Left hindlimb (tissue), 1 donor: ENCODE measurements at regions not wholly inside any gene's neighbourhood (a gene's known extent, or its start where the extent isn't known, plus 50 kb on each side); places are given as distances from the start of the nearest gene placed in this dataset.

Source experiments
- DNase-seq: peaks from one replicate; pipeline ENCODE4 v3.0.0-alpha.2; 2018

DNA sequence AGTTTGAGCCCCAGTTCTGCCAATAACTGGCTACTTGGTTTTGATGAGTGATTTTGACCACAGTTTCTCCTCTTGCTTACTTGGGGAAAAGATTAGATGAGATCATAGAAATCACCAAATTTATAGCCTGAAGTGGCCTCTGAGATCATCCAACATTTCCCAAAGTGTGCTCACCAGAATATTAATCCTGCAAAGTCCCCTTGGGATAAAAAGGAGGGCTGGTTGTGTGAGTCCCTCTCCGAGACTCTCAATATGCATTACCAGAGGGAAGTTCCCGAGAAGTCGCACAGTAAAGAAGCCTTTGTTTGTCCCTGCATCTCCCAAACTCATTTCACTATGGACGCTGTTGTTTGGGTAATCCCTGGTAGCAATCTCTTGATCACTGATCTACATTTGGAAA, 88.4 kb upstream of the ADRA1B start:
- no peak for DNase-seq

DNA sequence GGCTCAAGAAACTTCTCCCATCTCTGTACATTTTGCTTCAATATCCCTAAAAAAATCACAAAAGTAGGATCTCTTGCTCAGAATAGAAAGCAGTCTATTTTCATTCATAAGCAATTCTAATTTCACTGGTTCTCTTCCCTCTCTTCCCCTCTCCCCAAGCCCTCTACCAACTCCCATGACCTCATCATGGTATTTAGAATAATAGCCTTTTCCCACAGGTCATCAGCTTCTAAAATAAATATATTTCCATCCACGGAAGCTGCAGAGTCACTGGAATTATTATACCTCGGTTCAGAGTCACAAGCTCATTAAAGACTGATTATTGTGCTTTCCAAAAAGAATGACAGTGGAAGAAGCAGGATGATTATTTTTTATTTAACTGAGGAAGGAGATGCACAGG, 84.2 kb upstream of the ADRA1B start:
- DNase-seq = no peak

DNA sequence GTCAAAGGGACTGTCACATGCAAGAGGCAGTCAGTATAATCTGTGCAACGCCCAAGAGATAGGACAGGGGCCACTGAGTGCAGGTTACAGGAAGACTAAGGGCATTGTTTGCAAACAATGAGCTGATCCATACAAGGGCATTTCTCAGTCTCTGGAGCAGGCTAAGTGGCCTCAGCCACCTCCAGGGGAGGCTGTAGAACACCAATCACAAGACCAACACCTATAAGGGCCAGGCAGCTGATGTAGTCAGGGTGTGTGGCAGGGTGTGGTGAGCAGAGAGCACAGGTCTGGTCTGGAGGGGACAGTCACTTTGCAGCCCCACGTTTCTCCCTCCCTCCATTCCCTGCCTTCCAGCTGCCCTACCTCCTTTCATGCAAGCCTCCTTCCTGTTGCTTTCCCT, 83.2 kb upstream of the ADRA1B start:
- DNase-seq = no peak

DNA sequence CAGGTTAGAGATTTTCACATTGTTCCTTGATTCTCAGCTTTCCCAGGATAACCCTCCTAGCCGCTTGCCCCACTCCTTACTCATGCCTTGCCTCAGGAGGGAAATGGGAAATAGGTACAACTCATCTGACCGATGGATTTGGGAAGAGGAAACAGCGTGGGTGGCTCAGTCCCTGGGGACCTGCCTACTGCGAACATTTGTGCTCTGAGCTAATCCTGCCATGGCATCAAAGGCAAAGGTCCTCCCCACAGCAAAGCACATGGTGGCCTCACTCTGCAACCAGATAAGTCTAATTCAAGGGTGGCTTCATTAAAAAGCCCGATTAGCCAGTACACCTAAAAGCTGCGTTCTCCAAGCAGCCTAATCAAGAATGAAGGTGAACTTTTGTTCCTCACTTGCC, 82.4 kb upstream of the ADRA1B start:
- no peak for DNase-seq

DNA sequence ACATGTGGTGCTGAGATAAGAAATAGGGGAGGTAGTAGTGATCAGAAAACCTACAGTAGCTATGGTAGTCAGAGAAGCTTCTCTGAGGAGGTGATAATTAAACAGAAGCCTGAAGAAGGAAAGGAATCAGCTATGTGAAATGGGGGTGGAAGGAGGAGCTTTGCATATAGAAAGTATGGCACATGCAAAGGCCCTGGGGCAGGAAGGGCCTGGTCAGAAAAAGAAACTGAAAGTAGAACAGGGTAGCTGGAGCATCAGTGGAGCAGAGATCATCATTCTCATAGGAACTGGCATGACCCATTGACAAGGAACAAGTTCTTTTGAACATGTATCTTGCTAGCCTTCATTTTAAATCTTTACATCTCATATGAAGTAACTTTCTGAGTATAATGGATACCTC, 80.7 kb upstream of the ADRA1B start:
- no peak for DNase-seq

DNA sequence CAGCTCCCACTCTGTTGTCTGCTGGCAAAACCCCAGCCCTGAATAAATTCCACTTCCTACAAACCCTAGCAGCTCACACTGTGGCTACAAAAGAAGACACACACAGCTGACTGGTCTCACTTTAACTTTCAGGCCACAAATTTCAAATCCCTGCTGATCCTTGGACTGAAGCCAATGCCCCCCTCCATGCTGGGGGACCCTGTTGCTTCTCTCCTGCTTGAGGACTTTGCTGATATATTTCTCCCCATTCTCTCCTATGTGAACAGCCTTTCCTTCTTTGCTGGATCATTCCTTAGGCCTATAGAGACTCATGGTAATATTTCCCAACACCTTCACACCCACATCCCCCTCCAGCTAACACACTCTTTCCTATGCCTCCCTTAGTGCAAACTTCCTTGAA, 79.6 kb upstream of the ADRA1B start:
- DNase-seq = no peak

DNA sequence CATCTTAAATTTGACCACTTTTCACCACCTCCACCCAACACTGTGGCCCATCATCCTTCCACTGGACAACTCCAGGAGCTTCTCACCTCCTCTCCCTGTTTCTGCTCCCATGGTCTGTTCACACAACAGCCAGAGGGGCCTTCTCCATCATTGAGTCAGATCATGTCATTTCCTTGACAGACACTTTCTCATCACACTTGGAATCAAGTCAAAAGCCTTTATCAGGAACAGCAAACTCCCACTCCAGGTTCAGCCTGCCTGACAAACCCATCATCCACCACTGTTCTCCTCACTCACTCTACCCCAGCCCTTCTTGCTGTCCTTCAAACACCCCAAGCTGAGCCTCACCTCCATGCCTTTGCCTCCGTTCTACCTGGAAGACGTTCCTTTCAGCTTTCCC, 78.4 kb upstream of the ADRA1B start:
- no peak for DNase-seq

DNA sequence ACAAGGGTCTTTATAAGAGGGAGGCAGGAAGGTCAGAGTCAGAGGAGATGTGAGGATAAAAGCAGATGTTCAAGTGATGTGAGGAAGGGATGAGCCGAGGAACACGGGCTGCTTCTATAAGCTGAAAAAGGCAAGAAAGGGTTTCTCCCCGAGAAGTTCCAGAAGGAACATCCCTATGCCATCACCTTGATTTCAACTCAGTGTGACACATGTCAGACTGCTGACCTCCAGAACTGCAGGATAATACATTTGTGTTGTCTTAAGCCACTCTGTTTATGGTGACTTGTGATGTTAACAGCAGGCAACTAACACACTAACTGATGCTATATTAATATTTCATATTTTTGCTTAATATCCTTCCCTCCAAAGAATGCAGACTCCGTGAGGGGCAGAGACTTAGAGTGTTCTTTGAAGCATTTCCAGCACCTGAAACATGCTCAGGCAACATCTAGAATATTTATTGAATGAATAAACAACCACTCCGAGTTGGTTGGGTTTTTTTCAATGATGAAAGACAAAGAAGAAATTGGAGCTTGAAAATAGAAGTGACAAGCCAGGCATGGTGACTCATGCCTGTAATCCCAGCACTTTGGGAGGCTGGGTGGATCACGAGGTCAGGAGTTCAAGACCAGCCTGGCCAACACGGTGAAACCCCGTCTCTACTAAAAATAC, 77.6 kb upstream of the ADRA1B start:
- DNase-seq = no peak

DNA sequence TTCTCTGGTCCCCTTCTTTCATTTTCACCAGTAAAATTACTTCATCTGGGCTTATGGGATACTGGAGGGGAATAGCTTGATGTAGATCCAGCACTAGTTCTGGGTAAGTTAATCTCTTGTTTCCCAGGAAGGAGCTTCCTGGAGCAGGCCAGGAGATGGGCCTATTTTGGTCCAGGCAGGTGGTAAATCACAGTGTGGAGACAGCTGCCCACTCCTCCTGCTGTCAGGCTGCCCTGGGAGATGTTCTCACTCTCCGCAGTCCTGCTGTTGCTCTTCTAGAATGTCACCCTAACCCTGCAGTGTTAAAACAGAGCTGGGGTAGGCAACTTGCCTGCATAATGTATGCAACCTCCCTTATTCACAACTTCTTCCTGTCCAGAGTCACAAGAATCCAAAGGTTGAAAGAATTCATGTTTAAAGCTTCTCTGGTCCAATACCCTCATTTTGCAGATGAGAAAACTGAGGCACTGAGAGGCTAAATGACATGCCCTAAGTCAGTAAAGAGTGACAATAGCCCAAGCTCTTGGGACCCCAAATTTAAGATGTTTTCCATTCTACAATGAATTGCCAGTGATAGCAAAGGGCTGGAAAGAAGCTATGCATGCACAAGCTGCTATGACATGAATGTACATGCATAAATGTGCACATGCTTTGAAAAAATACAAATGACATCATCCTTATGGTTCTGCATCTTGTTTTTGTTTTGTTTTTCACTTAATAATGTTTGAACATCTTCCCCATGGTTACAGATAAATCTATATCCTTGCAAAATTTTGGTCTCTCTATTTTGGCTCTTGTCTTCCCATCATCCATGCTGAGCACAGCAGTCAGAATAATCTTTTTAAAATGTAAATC, 71.8 kb upstream of the ADRA1B start:
- DNase-seq = no peak

DNA sequence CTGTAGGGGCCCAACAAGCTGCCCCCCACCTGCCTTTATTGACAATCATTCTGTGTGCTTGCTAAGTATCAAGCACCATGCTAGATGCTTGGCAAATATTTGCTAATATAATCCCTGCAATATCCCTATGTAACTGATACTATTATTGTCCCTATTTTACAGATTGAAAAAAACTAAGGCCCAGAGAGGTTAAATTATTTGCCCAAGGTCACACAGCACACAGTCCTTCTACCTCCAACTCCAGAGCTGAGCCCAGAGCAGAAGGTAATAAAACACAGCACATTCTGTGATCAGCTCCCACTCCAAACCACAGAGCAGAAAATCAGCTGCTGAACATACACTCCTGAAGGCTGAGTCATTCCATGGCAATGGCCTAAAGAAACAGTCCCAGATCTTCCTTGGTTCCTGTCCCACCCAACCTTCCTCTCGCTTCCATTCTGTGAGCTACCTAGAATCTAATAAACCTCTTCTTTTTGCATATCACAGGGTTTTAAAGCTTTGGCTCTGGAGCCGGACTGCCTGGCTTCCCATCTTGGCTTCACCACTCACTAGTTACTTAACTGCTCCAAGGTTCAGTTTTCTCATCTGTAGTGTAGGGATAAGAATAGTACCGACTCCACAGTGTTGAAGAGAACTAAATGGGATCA, 66.7 kb upstream of the ADRA1B start:
- peak; percentile 34 for DNase-seq

DNA sequence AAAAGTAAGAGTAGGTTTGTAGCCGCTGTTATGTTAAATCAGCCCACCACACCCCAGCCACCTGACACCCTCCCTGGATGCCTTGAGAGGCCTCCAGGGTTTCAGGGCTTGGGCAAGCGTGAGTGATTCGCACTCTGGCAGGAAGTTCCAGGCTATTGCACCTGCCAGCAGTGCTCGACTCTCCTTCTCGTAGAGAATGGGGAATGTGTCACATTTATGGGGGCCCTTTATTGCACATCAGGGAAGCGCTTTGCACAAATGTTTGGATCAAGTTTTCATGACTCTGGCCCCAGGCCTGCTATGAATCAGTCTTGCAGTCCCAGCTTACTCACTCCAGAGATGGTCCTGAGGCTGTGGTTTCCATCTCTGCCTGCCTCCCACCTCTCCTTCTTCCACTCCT, 66.1 kb upstream of the ADRA1B start:
- DNase-seq = peak; percentile 45

DNA sequence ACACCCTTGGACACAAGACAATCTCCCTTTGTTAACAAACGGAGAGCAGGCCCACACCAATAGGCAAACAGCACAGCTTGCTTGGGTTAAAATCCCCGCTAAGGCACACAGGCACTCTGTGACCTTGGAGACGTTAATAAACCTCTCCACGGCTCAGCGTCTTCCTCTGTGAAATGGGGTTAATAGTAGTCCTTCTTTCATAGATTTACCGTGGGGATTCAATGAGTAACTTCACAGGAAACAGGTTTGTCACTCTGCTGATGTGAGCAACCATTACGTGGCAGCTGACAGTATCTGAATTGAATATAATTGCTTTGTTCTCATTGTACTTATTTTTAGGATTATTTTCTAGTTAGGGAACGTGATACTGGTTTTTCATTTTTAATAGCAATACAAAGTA, 65.2 kb upstream of the ADRA1B start:
- no peak for DNase-seq

DNA sequence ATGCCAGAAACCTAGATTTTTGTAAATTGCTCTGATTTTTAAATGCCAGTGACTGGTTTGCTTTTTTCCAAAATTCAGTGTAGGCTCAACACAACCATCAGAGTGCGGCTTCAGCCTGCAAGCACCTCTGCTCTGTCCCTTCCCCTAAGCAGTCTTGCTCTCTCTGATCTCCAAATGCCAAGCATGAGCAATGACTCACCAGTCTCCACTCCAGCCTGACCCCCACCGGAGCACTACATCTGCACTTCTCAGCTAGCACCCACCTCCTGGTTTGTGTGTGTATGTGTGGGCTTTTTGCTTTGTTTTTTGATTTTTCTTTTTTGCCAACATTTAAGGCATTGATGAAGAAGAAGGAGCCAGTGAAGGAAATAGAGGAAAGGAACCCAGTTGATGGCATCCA, 61.4 kb upstream of the ADRA1B start:
- DNase-seq = no peak

DNA sequence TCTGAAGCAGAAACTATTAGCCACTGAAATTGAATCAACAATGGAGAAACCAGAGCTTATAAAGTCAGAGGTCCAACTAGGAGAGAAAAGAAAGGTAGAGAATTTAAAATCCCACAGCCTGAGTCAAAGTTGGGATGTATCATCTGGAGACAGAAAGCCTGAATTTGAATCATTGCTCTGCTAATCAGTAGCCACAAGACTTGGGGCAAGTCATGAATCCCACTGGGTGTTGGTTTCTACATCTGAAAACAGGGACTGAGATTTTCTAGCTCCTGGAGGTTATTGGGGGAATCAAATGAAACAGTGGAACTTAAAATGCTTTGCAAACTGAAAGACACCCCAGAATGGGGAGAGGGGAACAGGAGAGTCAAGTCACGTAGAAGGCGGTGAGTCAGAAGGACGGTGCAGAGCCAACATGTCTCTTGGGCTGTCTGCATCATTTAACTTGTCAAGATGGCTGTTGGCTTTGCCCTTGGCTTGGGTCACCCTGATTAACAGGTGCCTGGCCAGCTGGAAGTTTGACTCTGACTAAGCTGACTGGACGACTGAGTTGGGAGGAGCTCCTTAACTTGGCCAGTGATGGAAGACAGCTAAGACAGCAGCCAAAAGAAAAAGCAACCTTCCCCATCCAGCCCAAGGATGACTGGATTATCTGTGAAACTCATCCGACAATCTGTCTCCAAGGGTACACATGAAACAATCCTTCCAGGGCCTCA, 60.6 kb upstream of the ADRA1B start:
- DNase-seq = no peak

DNA sequence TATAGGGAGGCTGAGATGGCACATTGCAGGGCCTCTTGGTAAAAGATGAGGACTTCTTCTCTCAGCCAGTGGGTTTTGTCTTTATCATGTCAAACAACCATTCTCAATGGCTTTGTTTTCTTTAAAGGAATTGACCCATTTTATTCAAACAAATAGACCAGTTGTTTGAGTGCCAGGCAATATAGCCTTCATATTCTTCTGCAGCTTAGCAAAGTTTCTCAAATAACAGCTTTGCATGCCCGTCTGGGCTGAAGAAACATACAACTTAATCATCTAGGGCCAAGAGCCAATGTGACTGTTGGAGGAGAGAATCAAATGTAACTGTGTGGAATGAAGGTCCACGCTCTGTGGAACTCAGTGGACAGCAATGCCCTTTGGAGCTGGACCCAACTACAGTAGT, 57.4 kb upstream of the ADRA1B start:
- DNase-seq = no peak

DNA sequence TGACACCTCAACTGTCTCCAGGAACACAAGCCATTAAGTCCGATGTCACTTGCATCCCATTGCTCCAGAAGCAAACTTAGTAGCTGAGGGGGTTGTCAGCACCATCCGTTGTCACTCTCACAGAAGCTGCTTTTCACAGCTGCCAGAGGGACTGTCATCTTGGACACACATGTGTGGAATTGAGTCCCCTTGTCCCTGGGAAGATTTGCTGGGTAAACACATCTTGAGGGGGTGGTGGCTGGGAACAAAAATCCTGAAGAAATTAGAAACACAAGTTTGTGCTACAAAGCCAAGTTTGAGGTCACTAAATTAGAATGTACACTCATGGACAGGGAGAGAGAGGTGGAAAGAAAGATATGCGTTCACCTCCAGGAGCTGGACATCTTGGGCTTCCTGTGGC, 55.2 kb upstream of the ADRA1B start:
- no peak for DNase-seq

DNA sequence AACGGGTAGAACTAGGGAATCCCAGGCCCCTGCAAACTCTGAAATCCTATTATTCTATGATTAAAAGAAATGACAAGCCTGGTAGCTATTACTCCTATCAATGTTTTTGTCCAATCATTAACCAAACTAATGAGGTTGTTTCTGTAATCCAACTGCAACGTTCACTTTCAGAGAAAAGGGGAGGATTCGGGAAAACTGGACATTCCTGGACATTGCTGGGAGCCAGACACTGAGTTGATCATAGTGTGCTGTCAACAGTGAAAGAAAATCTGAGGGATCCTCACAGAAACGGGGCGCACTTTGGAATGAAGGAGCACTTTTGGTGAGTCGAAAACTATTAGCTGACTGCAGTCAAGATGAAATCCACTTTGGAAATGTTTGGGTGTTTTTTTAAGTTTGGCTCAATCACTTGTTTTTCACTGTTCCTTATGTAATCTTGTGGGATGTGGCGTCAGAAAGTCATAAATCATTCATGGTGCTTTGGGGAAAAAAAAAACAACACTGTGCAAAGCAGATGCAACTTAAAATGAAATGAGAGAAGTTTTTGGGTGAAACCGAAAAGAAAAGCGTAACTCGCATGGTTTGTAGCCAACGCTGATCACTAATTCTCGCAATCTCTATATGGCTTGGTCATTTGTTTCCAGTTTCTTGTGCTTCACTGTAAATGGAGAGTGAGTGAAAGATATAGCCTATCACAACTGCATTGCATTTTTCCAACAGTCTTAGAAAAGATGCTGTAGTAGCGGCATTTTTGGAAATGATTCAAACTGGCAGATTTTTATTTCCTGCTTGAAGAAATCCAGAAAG, 51.2 kb upstream of the ADRA1B start:
- no peak for DNase-seq

DNA sequence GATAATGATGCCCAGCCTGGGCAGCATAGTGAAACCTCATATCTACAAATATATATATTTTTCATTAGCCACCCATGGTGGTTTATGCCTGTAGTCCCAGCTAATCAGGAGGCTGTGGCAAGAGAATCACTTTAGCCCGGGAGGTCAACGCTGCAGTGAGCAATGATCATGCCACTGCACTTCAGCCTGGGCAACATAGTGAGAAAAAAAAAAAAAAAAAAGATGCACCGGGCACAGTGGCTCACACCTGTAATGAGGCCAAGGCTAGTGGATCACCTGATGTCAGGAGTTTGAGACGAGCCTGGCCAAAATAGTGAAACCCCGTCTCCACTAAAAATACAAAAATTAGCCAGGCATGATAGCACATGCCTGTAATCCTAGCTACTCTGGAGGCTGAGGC, 50.2 kb upstream of the ADRA1B start:
- DNase-seq = no peak
